ENCODE measurements at regions not wholly inside any gene's neighbourhood (a gene's known extent, or its start where the extent isn't known, plus 50 kb on each side); places are given as distances from the start of the nearest gene placed in this dataset.

- TF ChIP-seq CTCF (IDR thresholded peaks at IDR 0.05), result no peak
- DNase-seq (ENCODE audit: low spot score), result no peak
- H3K27ac ChIP-seq, result no peak overlapping the region
- no peaks in the 10 kb centered on the region for H3K9me3 ChIP-seq
- no peaks in the 10 kb centered on the region for H3K4me1 ChIP-seq
- no peaks in the 10 kb centered on the region for H3K36me3 ChIP-seq
- H3K4me3 ChIP-seq, result no peak overlapping the region
- no peaks in the 10 kb centered on the region for H3K27me3 ChIP-seq
Measured at GRCh38 chr15:23851921-23852320, 164.8 kb upstream of the NDN start.

- Histone ChIP-seq H3K4me3 (no peak overlapping the region), H3K36me3 (no peaks in the 10 kb centered on the region), H3K4me1 (no peaks in the 10 kb centered on the region), H3K9me3 (no peaks in the 10 kb centered on the region), H3K27ac (no peak overlapping the region), H3K27me3 (no peaks in the 10 kb centered on the region)
- DNase-seq (ENCODE audit: low spot score), result no peak
- no peak for TF ChIP-seq CTCF (IDR thresholded peaks at IDR 0.05)
Measured at GRCh38 chr15:23853286-23853685, 166.2 kb upstream of the NDN start.

GRCh38 chr15:23854203-23854911 lies 167.3 kb upstream of the NDN start:
- Histone ChIP-seq H3K36me3 (no peaks in the 10 kb centered on the region), H3K27ac (no peak overlapping the region), H3K9me3 (no peaks in the 10 kb centered on the region), H3K4me1 (no peaks in the 10 kb centered on the region), H3K4me3 (no peak overlapping the region), H3K27me3 (no peaks in the 10 kb centered on the region)
- no peak for TF ChIP-seq CTCF (IDR thresholded peaks at IDR 0.05)
- no peak for DNase-seq (ENCODE audit: low spot score)

GRCh38 chr15:23854912-23855659 lies 168.0 kb upstream of the NDN start:
- H3K27me3 ChIP-seq, result no peaks in the 10 kb centered on the region
- no peaks in the 10 kb centered on the region for H3K36me3 ChIP-seq
- no peaks in the 10 kb centered on the region for H3K9me3 ChIP-seq
- DNase-seq (ENCODE audit: low spot score), result no peak
- TF ChIP-seq CTCF (IDR thresholded peaks at IDR 0.05), result no peak
- H3K27ac ChIP-seq, result no peak overlapping the region
- no peak overlapping the region for H3K4me3 ChIP-seq
- no peaks in the 10 kb centered on the region for H3K4me1 ChIP-seq

GRCh38 chr15:23855947-23856346 lies 168.8 kb upstream of the NDN start:
- no peaks in the 10 kb centered on the region for H3K27me3 ChIP-seq
- no peaks in the 10 kb centered on the region for H3K4me1 ChIP-seq
- no peak overlapping the region for H3K4me3 ChIP-seq
- TF ChIP-seq CTCF (IDR thresholded peaks at IDR 0.05), result no peak
- no peaks in the 10 kb centered on the region for H3K36me3 ChIP-seq
- no peaks in the 10 kb centered on the region for H3K9me3 ChIP-seq
- no peak for DNase-seq (ENCODE audit: low spot score)
- H3K27ac ChIP-seq, result no peak overlapping the region

Data from right atrium auricular region (tissue), 2 donors.